Left forelimb (tissue), 1 donor: ENCODE measurements at regions not wholly inside any gene's neighbourhood (a gene's known extent, or its start where the extent isn't known, plus 50 kb on each side); places are given as distances from the start of the nearest gene placed in this dataset.

ENCODE experiments used
- DNase-seq: peaks from one replicate; pipeline ENCODE4 v3.0.0-alpha.2; 2018; ENCODE audit warnings: low spot score

DNA sequence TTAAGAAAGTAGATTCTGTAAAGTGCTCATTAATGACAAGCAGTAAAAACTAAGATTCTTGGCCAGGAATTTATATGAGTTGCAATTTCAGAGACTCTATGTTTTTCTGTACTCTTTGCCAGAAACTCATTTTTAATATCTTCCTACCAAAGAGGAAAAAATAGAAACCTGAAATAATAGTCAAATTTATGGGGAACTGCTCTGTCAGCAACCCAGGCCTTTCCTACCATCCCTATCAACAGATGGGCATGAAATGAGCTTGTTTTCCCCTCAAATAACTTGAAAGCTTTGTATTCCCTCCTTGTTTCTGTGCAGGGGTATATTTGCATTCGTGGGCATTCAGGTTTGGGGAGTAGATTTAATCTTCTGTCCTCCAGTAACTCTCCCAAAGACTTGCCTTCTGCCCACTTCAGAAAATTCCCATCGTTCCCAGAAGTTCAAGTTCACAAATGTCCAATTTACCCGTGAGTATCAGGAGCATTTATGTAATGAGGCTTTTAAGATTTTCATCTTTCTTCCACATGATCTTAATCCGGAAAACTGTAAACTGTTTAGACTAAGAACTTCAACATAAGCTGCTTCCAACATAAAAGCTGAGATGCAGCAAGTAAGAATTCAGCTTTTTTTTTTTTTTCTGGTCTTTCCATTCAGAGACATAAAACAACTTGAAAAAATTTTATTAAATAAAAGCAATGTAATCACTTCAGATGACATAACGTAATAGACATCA lies 363.1 kb downstream of the EFNB2 start:
- DNase-seq, result no peak

DNA sequence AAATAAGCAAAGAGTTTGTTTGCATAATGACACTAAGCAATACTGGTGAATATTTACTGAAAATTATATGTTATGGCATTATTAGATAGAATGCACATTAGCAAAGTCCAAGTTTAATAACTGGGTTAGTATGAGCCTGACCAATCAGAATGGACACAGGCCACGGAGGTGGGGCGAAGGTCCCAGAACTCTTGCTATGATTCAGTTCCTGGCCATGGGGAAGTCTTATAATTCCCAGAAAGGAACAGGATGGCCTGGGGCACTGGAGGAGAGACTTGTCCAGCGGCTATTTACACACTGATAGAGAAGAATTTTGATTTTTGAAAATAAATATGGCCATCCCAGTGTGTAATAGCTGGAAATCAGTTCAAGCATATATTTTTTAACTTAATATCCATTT lies 372.0 kb downstream of the EFNB2 start:
- no peak for DNase-seq

DNA sequence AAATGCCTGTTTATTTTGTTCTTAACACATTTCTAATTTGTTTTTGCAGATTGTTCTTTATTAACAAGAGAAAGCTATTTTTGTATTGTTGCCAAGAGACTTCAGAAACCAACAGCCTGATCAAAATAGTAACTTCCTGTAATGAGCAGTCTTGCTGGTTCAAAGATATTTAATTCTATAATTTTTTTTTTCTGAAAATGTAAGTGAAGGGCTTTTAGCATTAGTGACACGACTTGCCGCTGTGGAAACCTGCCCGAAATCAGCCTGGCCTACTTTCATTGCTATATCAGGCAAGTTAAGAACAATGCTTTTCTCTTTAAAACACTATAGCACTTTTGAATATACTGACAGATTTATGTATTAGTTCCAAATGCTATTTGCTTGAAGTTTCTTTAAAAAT lies 374.3 kb downstream of the EFNB2 start:
- DNase-seq, result no peak

DNA sequence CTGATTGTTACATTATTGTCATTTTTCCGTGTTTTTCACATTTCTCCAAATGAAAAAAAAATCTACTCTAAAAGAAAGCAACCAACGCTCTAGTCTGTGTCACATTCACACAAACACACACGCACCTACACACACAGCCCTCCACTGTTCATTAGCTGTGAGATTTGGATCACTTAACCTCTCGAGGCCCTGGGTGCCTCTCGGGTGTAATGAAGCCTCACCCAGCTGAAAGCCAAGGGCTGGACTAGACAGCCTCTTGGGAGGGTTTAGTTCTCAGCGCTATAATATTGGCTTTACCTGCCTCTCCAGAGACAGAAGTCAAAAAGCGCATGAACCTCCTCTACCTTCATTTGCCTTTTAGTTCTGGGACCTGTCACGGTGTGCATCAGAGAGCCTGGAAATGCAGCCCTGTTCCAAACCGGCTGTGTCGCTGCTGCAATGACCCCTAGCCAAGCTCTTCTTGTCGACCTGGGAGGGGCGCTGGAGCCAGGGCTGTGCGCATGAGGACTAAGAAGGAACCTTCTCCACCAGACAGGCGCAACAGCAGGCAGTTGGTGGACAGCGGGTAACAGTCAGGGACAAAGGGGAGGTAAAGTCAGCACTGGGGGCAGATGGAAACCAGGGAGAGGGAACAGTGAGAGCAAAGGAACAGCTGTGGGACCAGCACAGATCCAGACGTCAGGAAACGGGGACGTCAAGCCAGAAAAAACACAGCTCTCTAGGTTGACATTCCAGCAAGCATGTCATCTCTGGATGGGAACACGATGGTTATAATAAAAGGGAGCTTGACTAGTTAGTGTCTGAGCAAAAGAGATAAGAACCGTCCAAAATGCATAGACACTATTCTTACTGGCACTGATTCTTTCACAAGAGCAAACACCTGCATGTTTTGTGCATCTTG lies 375.9 kb downstream of the EFNB2 start:
- DNase-seq, result no peak

DNA sequence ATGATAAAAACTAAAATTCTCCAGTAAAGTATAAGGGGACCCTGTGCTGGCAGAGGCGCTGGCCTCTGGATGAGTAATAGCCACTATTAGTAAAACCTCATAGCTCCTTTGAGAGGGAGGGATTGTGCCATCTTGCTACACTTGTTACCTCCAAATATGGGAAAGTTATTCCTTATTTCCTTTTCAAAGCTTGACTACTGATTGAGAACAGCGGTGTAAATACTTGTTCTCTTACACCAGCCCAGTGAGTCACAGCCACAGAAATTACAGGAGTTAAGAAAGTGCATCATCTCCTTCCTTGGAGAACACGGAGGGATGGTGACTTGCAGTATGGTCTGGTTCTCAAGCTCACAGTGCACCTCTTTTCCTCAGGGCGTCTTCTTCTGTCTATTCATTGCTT lies 379.0 kb downstream of the EFNB2 start:
- no peak for DNase-seq

DNA sequence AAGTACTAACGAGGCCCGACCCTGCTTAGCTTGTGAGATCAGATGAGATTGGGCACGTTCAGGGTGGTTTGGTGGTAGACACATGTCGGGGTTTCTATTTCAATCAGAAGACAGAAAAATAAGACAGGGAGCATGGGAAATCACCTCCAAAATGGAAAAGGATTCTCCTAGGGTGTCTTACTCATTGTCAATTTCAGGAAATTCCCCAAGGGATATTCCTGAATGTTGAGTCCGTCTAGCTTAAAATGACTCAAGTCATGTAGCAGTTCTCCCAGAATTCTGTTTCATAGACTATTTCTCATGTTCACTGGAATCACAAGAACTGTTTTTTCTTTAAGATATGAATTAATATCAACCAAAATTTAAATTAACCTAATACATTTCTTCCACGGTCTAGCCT lies 380.1 kb downstream of the EFNB2 start:
- DNase-seq, result no peak

DNA sequence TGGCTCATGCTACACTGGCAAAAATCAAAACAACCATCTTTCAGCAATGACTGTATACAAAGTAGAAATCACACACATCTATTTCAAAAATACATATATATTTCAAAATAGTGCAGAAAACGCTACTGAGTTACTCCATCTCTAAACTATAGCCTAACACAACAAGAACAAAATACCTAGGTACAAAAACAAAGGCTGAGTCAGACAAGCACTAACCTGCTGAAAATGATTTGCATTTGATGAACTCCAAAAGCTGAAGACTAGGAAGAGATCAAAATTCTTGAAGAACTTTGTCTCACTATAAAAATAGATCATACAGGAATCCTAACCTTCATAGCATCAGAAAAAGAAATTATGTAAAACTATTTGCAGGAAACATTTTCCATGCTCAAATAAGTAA lies 381.6 kb downstream of the EFNB2 start:
- no peak for DNase-seq

DNA sequence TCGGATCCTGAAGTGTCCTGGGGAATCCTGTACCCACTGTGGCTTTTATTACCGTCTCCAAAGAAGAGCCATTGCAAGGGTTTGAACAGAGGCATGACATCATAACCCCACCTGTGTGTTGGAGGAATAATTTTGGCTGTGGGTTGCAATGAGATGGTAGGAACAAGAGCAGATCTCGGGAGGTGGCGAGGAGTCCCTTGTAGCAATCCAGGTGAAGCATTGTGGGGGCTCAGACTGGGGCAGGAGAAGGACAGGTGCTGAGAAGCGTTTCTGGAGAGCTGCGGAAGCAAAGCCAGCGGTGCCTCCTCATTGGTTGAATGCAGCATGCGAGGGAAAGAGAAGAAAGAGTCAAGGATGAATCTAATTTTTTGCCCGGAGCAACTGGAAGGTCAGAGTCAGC lies 382.4 kb downstream of the EFNB2 start:
- DNase-seq, result no peak

DNA sequence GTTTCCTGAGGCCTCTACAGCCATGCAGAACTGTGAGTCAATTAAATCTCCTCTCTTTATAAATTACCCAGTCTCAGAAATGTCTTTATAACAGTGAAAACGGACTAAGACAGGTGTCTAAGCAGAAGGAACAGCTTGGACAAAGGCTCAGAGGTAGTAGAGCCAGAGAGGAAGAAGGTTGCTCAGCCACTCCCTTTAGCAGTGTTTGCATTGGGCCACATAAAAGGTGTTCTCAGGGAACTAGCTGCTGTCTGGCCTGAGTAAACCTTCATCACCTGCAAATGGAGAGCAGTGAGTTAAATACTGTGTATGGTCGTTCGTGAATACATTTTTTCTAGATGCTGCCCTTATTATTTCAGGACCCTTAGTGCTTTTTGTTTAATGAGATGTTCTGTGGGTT lies 383.4 kb downstream of the EFNB2 start:
- DNase-seq, result no peak

DNA sequence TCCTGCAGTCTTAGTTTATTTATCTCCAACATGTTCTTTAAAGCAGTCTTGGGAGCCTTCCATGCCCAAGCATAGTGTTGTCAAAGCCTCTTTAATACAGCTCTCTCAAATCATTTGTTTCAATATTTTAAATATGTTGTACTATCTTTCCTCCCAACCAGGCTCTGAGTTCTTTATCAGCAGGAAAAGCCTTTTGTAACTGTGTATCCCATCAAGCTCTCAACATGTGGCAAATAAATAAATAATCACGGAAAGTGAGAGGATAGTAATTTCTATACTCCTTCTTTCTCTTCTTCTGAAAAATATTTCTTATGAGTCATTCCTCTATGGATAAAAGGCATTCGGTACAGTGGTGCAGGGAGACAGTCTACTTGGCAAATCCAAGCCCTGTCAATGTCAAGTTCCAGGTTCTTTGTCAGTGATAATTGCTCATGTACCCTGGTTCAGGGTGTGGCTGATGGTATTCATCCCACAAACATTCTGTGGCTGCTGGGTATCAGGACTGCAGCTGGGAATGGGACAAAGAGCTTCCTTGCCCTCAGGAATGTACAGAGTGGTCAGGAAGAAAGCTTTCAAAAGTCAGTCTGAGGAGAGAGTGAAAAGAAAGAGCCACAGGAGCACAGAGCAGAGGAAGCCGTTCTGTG lies 384.3 kb downstream of the EFNB2 start:
- DNase-seq, result no peak

DNA sequence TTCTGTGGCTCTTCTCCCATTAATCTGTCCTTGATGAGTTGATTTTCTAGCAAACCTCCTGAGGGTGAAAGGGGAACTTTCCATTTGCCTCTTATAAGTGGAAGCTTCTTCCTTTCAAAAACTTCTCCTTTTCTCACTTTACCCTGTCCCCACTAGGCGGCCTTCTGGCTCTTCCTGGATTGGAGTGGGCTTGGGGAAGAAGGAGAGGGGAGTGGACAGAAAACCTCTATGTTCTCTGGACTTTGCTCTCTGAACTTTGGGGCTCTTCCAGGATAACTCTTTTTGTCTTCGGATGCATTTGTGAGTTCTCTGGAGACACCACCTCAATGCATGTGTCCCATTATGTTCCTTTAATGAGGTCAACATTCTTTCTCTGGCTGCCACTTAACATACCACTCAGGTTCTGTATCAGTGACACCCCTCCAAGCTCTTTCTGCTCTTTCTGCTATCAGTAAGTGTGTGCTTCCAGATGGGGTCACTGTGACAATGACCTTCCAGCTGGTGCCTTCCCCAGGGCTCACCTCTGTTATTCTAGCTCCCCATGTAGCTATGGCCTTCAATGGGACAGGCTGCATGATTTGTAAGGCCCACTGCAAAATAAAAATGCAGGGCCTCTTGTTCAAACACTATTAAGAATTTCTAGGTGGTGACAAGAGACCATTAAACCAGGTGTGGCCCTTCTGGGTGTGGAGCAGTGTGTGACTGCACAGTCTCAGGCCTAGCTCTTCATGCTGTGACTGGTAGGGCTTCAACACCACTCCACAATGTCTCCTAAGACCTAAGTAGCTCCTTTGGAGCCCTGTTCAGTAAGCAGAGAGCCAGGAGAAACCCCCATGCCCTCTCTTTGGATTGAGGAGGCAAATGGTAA lies 389.2 kb downstream of the EFNB2 start:
- no peak for DNase-seq

DNA sequence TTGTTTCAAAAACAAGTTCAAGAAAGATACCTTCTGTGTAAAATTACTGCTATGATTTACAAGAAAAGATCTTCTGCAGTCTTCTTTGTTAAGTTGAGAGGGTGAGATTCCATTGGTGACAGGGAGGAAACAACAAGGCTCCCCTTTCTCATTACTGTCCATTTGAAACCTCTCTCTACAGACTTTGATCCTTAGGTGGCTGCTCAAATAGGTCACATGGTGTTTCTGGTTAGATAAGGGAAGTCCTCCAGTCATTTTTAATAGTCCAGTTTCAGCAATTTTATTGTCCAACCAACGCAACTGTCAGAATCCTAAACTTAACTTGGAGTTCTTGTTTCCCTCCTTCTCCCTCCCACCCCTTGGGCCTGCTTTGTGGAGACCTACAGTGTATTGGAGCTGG lies 390.4 kb downstream of the EFNB2 start:
- DNase-seq, result no peak

DNA sequence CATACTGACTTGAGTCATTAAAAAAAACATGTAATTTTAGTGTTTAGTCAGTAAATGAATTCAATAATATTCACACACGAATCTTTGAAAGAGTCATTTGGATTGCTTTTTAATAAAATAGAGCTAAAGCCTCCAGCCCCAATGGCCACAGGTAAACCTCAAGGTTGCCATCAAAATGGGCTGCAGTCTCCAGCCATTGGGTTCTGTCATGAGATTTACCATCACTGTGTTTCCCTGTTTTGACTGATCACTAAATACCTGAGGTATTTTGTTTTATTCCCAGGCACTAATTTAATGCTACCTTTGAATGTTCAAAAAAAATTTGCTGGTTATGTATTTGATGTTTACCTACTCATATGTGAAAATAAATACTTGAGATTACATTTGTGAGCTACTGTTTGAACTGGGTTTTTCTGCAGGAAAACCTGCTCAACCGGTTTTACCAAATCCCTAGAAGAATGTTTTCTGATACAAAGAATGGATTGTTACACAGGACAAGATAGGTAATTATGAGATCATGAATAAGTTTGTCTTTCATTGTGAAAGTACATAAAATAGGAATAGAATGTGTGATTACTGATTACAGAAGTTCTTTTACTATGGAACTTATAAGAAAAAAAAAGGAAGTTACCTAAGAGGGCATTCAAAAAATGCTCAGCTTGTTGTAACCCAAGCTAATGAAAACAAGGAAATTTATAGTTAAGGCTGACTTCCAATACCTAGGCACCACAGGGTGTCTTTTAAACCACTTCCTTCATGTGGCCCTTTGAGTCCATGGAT lies 391.3 kb downstream of the EFNB2 start:
- no peak for DNase-seq

DNA sequence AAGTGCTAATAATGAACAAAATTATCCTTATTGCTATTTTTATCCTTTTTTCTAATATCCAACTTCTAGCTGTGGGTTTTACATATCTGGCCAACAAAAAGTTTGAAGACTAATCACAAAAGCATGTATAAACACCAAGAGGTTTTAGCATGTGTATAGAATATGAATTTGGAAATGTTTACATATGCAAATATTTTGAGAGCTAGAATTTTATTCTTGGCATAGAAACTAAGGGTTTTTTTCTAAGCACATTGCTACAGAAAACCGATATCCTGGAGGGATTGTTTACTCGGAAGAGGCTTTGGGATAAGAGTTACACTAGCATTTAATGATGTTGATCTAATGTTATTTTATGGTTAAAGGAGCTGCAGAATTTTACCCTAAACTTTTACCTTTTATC lies 392.1 kb downstream of the EFNB2 start:
- DNase-seq, result no peak

DNA sequence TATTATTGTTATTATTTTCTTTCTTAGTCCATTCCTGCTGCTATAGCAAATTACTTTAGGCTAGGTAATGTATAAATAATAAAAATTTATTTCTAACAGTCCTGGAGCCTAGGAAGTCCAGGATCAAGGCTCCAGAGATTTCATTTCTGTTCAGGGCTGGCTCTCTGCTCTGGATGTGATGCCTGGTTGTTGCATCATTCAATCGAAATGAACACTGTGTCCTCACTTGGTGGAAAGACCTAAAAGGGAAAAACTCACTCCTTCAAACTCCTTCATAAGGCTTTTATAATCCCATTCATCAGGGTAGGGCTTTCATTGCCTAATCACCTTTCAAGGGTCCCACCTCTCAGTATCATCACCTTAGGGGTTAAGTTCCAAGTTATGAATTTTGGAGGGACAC lies 395.0 kb downstream of the EFNB2 start:
- DNase-seq, result no peak

DNA sequence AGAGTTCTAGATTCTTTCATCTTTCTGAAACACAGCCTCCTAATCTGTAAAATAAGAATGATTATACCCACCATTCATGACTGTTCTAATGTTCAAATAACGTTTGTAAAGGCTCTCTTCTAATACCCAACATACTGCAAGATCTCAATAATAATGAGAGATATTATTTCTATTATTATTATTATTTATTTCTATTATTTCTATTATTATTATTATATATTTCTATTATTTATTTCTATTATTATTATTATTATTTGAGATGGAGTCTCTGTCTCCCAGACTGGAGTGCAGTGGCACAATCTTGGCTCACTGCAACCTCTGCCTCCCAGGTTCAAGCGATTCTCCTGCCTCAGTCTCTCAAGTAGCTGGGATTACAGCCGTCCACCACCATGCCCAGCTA lies 395.5 kb downstream of the EFNB2 start:
- no peak for DNase-seq

DNA sequence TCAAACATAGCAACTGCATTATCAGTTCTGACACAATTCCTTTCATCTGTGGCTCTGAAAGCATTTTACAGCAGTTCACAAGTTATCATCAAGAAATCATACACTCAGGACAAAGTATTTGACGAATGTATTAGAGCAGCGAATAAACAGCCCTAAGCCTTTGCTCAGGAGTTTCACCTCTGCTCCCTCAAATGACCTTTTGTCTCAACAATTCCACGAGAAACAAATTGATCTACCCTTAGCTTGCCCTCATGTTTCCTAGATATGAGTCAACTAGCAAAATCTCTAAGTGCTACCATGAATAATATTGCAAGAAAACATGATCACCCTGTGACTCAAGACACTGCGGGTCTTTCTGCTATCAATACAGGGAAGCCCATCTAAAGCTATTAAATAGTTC lies 396.1 kb downstream of the EFNB2 start:
- no peak for DNase-seq

DNA sequence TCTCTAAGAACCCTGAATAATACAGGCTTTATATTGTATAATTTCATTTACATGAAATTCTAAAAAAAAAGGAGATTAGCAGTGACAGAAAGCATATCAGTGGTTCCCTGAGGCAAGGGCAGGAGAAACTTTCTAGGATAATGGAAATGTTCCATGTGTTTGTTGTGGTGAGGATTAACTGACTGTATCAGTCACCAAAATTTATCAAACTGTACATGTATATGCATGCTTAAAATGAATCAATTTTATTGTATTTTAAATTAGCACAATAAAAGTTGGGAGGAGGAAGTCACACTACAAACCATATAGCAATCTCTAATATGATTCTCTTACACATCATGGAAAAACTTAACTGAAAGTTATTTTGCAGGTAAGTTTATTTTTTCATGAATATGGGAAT lies 396.8 kb downstream of the EFNB2 start:
- no peak for DNase-seq

DNA sequence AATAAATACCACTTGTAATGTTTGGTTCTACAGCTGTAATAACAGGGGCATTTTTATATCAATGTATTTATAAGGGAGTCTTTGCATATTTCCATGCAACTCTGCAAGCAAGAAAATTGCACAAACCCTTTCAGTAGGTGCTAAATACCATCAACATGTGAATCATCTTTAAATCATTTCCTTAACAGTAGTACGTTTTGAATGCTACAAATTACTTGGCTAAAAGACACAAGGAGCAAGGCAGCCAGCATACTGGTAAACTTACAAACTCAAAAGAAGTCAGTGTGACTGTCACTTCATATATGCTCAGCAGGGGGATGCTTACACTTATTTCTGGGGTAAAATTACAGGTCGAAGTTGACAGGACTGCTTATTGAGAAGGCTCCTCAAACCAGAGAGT lies 402.4 kb downstream of the EFNB2 start:
- no peak for DNase-seq

DNA sequence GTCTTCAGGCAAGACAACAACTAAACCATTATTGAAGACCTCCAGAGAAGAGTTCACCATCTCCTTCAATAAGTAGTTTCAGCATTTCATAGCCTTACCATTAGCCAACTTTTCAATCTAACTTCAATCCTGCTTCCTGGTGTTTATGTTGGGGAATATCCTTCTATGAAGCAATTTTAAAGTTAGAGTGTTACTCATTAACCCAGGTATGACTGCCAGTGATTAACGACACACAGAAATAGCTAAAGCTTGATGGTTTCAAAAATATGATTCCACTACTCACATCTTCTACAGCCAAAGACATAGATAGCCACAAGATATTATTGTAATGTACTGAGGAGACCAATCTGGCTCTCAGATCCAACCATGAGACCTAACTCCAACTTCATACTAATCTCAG lies 403.2 kb downstream of the EFNB2 start:
- no peak for DNase-seq

DNA sequence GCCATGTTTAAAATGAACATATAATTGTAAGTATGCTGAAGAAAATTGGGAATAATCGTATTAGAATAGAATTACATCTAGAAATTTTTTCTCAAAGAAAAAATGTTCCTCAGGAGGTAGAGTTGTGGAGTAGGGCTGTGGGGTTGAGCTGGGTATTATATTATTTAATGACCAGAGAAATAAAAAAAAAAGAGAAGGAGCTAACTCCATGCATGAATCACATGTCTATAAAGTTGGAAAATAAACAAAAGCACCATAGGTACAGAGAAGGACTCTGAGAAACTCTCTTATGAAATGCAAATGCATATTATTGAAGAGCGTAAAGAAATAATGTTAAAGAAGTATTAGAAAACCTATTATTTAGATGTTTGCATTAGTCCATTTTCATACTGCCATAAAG lies 405.5 kb downstream of the EFNB2 start:
- DNase-seq, result no peak
